PC-9 (cell line): ENCODE measurements at regions not wholly inside any gene's neighbourhood (a gene's known extent, or its start where the extent isn't known, plus 50 kb on each side); places are given as distances from the start of the nearest gene placed in this dataset.

ENCODE experiments used
- EZH2 ChIP-seq: fragments of 200-600 bp; sonication (generic); IDR thresholded peaks from 2 replicates; pipeline ENCODE4 v1.8.0; 2017; ENCODE audit warnings: antibody characterized with exemption, low read depth
- TF ChIP-seq, protein P1 (sequence below): fragments of 200-600 bp; sonication (generic); conservative IDR thresholded peaks from 2 replicates; pipeline ENCODE4 v1.6.1; 2017; ENCODE audit warnings: mixed run types, antibody characterized with exemption, mild to moderate bottlenecking, moderate library complexity

DNA sequence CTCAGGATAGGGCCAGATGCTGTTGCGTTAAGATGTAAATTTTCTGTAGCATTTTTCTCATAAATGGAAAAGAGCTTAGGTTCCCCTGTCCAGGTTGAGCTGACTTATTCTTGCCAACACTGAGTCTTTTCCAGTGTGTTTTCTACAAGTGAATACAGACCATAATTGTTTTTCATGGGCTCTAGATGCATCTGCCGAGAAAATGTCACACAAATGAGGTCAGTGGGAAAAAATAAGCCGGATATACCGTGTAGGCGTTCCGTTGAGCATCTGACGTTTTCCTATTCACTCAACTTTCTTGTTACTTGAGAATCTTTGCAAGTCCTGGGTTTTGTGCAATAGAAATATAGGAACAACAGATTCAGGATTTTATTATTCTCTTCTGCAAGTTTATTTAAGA, 582.9 kb upstream of the CDH4 start:
- TF ChIP-seq, protein P1, sequence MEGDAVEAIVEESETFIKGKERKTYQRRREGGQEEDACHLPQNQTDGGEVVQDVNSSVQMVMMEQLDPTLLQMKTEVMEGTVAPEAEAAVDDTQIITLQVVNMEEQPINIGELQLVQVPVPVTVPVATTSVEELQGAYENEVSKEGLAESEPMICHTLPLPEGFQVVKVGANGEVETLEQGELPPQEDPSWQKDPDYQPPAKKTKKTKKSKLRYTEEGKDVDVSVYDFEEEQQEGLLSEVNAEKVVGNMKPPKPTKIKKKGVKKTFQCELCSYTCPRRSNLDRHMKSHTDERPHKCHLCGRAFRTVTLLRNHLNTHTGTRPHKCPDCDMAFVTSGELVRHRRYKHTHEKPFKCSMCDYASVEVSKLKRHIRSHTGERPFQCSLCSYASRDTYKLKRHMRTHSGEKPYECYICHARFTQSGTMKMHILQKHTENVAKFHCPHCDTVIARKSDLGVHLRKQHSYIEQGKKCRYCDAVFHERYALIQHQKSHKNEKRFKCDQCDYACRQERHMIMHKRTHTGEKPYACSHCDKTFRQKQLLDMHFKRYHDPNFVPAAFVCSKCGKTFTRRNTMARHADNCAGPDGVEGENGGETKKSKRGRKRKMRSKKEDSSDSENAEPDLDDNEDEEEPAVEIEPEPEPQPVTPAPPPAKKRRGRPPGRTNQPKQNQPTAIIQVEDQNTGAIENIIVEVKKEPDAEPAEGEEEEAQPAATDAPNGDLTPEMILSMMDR, result no peak
- TF ChIP-seq EZH2, result no peak
